ENCODE measurements at regions not wholly inside any gene's neighbourhood (a gene's known extent, or its start where the extent isn't known, plus 50 kb on each side); places are given as distances from the start of the nearest gene placed in this dataset.

- Histone ChIP-seq H3K27me3 (ENCODE audit: control insufficient read depth, extremely low read depth, insufficient read depth, low read length) (no peaks in the 10 kb centered on the region), H3K9me1 (ENCODE audit: control insufficient read depth, extremely low read depth, insufficient read depth, low read length) (no peaks in the 10 kb centered on the region), H3K4me3 (ENCODE audit: control insufficient read depth in 2 of 3, extremely low read depth in 1 of 3, insufficient read depth in 2 of 3, low read depth in 1 of 3, low read length in 3 of 3) (no peak overlapping the region), H3K27ac (ENCODE audit: control insufficient read depth, insufficient read depth, low read length) (no peak overlapping the region), H3K9me3 (ENCODE audit: control insufficient read depth, low read depth, low read length) (no peaks in the 10 kb centered on the region), H3K9ac (ENCODE audit: control insufficient read depth, extremely low read depth, insufficient read depth, low read length) (no peak overlapping the region), H4K20me1 (ENCODE audit: control insufficient read depth, extremely low read depth, insufficient read depth, low read length) (no peaks in the 10 kb centered on the region), H3K4me1 (ENCODE audit: control insufficient read depth, extremely low read depth, insufficient read depth, low read length) (peaks cover 11% of the 10 kb centered on the region), H2AFZ (ENCODE audit: control insufficient read depth, low read length) (no peak overlapping the region), H3K4me2 (ENCODE audit: control insufficient read depth, extremely low read depth, insufficient read depth, low read depth, low read length) (no peak overlapping the region), H3K36me3 (ENCODE audit: control insufficient read depth in 2 of 2, extremely low read depth in 1 of 2, insufficient read depth in 2 of 2, low read length in 2 of 2) (no peaks in the 10 kb centered on the region), H3K79me2 (ENCODE audit: control insufficient read depth, insufficient read depth, low read length) (no peaks in the 10 kb centered on the region)
- DNase-seq (ENCODE audit: low read depth, low spot score) (no peak), FAIRE-seq (no peak)
- dilution Hi-C loops (cut with MboI; ENCODE audit: extremely low pct_ligation_motif_present, low sequenced_read_pairs) = no loop called here
- TF ChIP-seq, protein P1, sequence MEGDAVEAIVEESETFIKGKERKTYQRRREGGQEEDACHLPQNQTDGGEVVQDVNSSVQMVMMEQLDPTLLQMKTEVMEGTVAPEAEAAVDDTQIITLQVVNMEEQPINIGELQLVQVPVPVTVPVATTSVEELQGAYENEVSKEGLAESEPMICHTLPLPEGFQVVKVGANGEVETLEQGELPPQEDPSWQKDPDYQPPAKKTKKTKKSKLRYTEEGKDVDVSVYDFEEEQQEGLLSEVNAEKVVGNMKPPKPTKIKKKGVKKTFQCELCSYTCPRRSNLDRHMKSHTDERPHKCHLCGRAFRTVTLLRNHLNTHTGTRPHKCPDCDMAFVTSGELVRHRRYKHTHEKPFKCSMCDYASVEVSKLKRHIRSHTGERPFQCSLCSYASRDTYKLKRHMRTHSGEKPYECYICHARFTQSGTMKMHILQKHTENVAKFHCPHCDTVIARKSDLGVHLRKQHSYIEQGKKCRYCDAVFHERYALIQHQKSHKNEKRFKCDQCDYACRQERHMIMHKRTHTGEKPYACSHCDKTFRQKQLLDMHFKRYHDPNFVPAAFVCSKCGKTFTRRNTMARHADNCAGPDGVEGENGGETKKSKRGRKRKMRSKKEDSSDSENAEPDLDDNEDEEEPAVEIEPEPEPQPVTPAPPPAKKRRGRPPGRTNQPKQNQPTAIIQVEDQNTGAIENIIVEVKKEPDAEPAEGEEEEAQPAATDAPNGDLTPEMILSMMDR (optimal IDR thresholded peaks at IDR 0.05 in 1 of 3, IDR thresholded peaks at IDR 0.05 in 1 of 3, conservative IDR thresholded peaks at IDR 0.05 in 1 of 3; ENCODE audit: extremely low read depth in 1 of 3, insufficient read depth in 2 of 3, low read length in 3 of 3) = no peak
- no peak for TF ChIP-seq EZH2 (IDR thresholded peaks at IDR 0.05; ENCODE audit: low read length)
These were observed 101.8 kb downstream of the SPRY2 start for GRCh38 chr13:80239116-80239515.

GRCh38 chr13:80237646-80238045 lies 103.3 kb downstream of the SPRY2 start:
- Histone ChIP-seq H4K20me1 (ENCODE audit: control insufficient read depth, extremely low read depth, insufficient read depth, low read length) (no peaks in the 10 kb centered on the region), H3K4me3 (ENCODE audit: control insufficient read depth in 2 of 3, extremely low read depth in 1 of 3, insufficient read depth in 2 of 3, low read depth in 1 of 3, low read length in 3 of 3) (no peak overlapping the region), H2AFZ (ENCODE audit: control insufficient read depth, low read length) (no peak overlapping the region), H3K9me1 (ENCODE audit: control insufficient read depth, extremely low read depth, insufficient read depth, low read length) (no peaks in the 10 kb centered on the region), H3K4me1 (ENCODE audit: control insufficient read depth, extremely low read depth, insufficient read depth, low read length) (peaks cover 11% of the 10 kb centered on the region), H3K27ac (ENCODE audit: control insufficient read depth, insufficient read depth, low read length) (no peak overlapping the region), H3K9me3 (ENCODE audit: control insufficient read depth, low read depth, low read length) (no peaks in the 10 kb centered on the region), H3K4me2 (ENCODE audit: control insufficient read depth, extremely low read depth, insufficient read depth, low read depth, low read length) (no peak overlapping the region), H3K36me3 (ENCODE audit: control insufficient read depth in 2 of 2, extremely low read depth in 1 of 2, insufficient read depth in 2 of 2, low read length in 2 of 2) (no peaks in the 10 kb centered on the region), H3K9ac (ENCODE audit: control insufficient read depth, extremely low read depth, insufficient read depth, low read length) (no peak overlapping the region), H3K27me3 (ENCODE audit: control insufficient read depth, extremely low read depth, insufficient read depth, low read length) (no peaks in the 10 kb centered on the region), H3K79me2 (ENCODE audit: control insufficient read depth, insufficient read depth, low read length) (no peaks in the 10 kb centered on the region)
- dilution Hi-C loops (cut with MboI; ENCODE audit: extremely low pct_ligation_motif_present, low sequenced_read_pairs) = no loop called here
- no peak for FAIRE-seq
- DNase-seq (ENCODE audit: low read depth, low spot score) = no peak
- TF ChIP-seq, protein P1 (optimal IDR thresholded peaks at IDR 0.05 in 1 of 3, IDR thresholded peaks at IDR 0.05 in 1 of 3, conservative IDR thresholded peaks at IDR 0.05 in 1 of 3; ENCODE audit: extremely low read depth in 1 of 3, insufficient read depth in 2 of 3, low read length in 3 of 3) = no peak
- no peak for TF ChIP-seq EZH2 (IDR thresholded peaks at IDR 0.05; ENCODE audit: low read length)

Data from keratinocyte (primary cell).